ENCODE measurements at regions not wholly inside any gene's neighbourhood (a gene's known extent, or its start where the extent isn't known, plus 50 kb on each side); places are given as distances from the start of the nearest gene placed in this dataset.

GRCh38 chr10:78314651-78315050, 281.0 kb downstream of the RPS24 start:
- no peak for ATAC-seq
- DNase-seq (ENCODE audit: missing footprints) = no peak
- intact Hi-C loops (cut with DNase I) = no loop called here

- ATAC-seq = peak; percentile 80
- no peak for DNase-seq (ENCODE audit: missing footprints)
- intact Hi-C loops (cut with DNase I) = no loop called here
Measured at GRCh38 chr10:78316451-78316931, 282.8 kb downstream of the RPS24 start.

GRCh38 chr10:78318305-78318704, 284.6 kb downstream of the RPS24 start:
- ATAC-seq = no peak
- no peak for DNase-seq (ENCODE audit: missing footprints)

GRCh38 chr10:78319371-78319770, 285.7 kb downstream of the RPS24 start:
- DNase-seq (ENCODE audit: missing footprints) = no peak
- intact Hi-C loops (cut with DNase I) = no loop called here
- ATAC-seq = no peak

More at GRCh38 chr10:78318305-78318704, 284.6 kb downstream of the RPS24 start:
- intact Hi-C loops (cut with DNase I) = no loop called here

- intact Hi-C loops (cut with DNase I) = no loop called here
- ATAC-seq = no peak
- DNase-seq (ENCODE audit: missing footprints) = no peak
Measured at GRCh38 chr10:78319841-78320240, 286.2 kb downstream of the RPS24 start.

- no peak for DNase-seq (ENCODE audit: missing footprints)
- intact Hi-C loops (cut with DNase I) = no loop called here
- ATAC-seq = no peak
Measured at GRCh38 chr10:78320506-78320905, 286.8 kb downstream of the RPS24 start.

GRCh38 chr10:78321000-78321399, 287.3 kb downstream of the RPS24 start:
- no peak for DNase-seq (ENCODE audit: missing footprints)
- intact Hi-C loops (cut with DNase I) = no loop called here
- ATAC-seq = no peak

GRCh38 chr10:78321500-78321899, 287.8 kb downstream of the RPS24 start:
- ATAC-seq (no peak), DNase-seq (ENCODE audit: missing footprints) (no peak)
- intact Hi-C loops (cut with DNase I) = no loop called here

GRCh38 chr10:78326372-78326771, 292.7 kb downstream of the RPS24 start:
- intact Hi-C loops (cut with DNase I) = no loop called here
- no peak for DNase-seq (ENCODE audit: missing footprints)
- ATAC-seq = no peak

- ATAC-seq = no peak
- no peak for DNase-seq (ENCODE audit: missing footprints)
- intact Hi-C loops (cut with DNase I) = no loop called here
Measured at GRCh38 chr10:78327778-78328591, 294.3 kb downstream of the RPS24 start.

- DNase-seq (ENCODE audit: missing footprints) = no peak
- ATAC-seq = no peak
- intact Hi-C loops (cut with DNase I) = no loop called here
Measured at GRCh38 chr10:78328592-78329404, 295.1 kb downstream of the RPS24 start.

GRCh38 chr10:78330884-78331283, 297.2 kb downstream of the RPS24 start:
- intact Hi-C loops (cut with DNase I) = no loop called here
- no peak for DNase-seq (ENCODE audit: missing footprints)
- no peak for ATAC-seq

GRCh38 chr10:78331391-78331922, 297.8 kb downstream of the RPS24 start:
- ATAC-seq = peak; percentile 27
- intact Hi-C loops (cut with DNase I) = no loop called here
- DNase-seq (ENCODE audit: missing footprints) = no peak

- ATAC-seq = peak; percentile 21
- DNase-seq (ENCODE audit: missing footprints) = no peak
- intact Hi-C loops (cut with DNase I) = no loop called here
Measured at GRCh38 chr10:78332012-78332411, 298.3 kb downstream of the RPS24 start.

GRCh38 chr10:78332657-78333056, 299.0 kb downstream of the RPS24 start:
- no peak for ATAC-seq
- no peak for DNase-seq (ENCODE audit: missing footprints)
- intact Hi-C loops (cut with DNase I) = no loop called here

GRCh38 chr10:78333362-78334143, 299.9 kb downstream of the RPS24 start:
- no peak for DNase-seq (ENCODE audit: missing footprints)
- intact Hi-C loops (cut with DNase I) = no loop called here
- ATAC-seq = no peak

- intact Hi-C loops (cut with DNase I) = no loop called here
- no peak for ATAC-seq
- no peak for DNase-seq (ENCODE audit: missing footprints)
Measured at GRCh38 chr10:78335371-78335690, 301.7 kb downstream of the RPS24 start.

GRCh38 chr10:78335691-78336401, 302.2 kb downstream of the RPS24 start:
- no peak for DNase-seq (ENCODE audit: missing footprints)
- peak; percentile 72 for ATAC-seq
- intact Hi-C loops (cut with DNase I) = no loop called here

GRCh38 chr10:78336402-78336791, 302.7 kb downstream of the RPS24 start:
- DNase-seq (ENCODE audit: missing footprints) = no peak
- intact Hi-C loops (cut with DNase I) = no loop called here
- no peak for ATAC-seq

Data from Right ventricle myocardium inferior (tissue), 1 donor.